ENCODE measurements at regions not wholly inside any gene's neighbourhood (a gene's known extent, or its start where the extent isn't known, plus 50 kb on each side); places are given as distances from the start of the nearest gene placed in this dataset.
"Not testable (repeated sequence)": the region's sequence is repeated elsewhere in the genome, so short reads cannot be mapped to it uniquely, and the experiment has no call there.

DNA sequence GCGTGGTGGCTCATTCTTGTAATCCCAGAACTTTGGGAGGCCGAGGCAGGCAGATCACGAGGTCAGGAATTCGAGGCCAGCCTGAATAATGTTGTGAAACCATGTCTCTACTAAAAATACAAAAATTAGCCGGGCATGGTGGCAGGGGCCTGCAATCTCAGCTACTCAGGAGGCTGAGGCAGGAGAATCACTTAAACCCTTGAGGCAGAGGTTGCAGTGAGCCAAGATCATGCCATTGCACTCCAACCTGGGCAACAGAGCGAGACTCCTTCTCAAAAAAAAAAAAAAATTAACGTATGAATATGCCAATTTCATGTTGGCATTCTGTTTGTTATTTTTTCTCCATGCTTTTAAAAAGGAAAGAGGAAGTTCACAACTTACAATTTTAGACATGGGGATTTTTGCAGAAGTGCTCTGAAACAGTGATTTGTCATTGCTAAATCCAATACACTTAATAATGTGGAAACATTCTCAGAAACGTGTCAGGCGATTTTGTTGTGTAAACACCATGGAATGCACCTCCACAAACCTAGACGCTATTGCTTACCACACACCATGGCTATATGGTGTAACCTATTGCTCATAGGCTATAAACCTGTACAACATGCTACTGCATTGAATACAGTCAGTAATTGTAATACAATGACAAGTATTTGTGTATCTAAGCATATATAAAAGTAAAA lies 115.9 kb upstream of the PCDH20 start:
- Histone ChIP-seq H3K79me2 (ENCODE audit: insufficient read depth, low read length) (no peaks in the 10 kb centered on the region), H3K4me3 (ENCODE audit: low read length, poor library complexity, severe bottlenecking) (no peak overlapping the region), H2AFZ (ENCODE audit: low read length) (no peak overlapping the region), H3K27me3 (ENCODE audit: insufficient read depth, low read length, poor library complexity, severe bottlenecking) (no peaks in the 10 kb centered on the region), H3K9ac (ENCODE audit: low read depth, low read length, poor library complexity, severe bottlenecking) (no peak overlapping the region), H4K20me1 (ENCODE audit: insufficient read depth, low read length, poor library complexity, severe bottlenecking) (no peaks in the 10 kb centered on the region), H3K4me2 (ENCODE audit: low read depth, low read length, poor library complexity, severe bottlenecking) (no peak overlapping the region), H3K9me2 (replicated peaks; ENCODE audit: low read depth, low read length) (no peaks in the 10 kb centered on the region), H3K36me3 (ENCODE audit: insufficient read depth, low read length) (no peaks in the 10 kb centered on the region), H3K9me3 (ENCODE audit: insufficient read depth, low read depth, low read length) (no peaks in the 10 kb centered on the region), H3K4me1 (ENCODE audit: insufficient read depth, low read length, poor library complexity, severe bottlenecking) (no peaks in the 10 kb centered on the region), H3F3A (ENCODE audit: low read depth) (no peaks in the 10 kb centered on the region)
- TF ChIP-seq EZH2phosphoT487 (IDR thresholded peaks at IDR 0.05; ENCODE audit: borderline replicate concordance): no peak
- TF ChIP-seq, protein P1, sequence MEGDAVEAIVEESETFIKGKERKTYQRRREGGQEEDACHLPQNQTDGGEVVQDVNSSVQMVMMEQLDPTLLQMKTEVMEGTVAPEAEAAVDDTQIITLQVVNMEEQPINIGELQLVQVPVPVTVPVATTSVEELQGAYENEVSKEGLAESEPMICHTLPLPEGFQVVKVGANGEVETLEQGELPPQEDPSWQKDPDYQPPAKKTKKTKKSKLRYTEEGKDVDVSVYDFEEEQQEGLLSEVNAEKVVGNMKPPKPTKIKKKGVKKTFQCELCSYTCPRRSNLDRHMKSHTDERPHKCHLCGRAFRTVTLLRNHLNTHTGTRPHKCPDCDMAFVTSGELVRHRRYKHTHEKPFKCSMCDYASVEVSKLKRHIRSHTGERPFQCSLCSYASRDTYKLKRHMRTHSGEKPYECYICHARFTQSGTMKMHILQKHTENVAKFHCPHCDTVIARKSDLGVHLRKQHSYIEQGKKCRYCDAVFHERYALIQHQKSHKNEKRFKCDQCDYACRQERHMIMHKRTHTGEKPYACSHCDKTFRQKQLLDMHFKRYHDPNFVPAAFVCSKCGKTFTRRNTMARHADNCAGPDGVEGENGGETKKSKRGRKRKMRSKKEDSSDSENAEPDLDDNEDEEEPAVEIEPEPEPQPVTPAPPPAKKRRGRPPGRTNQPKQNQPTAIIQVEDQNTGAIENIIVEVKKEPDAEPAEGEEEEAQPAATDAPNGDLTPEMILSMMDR (conservative IDR thresholded peaks at IDR 0.05; ENCODE audit: low read length): no peak

DNA sequence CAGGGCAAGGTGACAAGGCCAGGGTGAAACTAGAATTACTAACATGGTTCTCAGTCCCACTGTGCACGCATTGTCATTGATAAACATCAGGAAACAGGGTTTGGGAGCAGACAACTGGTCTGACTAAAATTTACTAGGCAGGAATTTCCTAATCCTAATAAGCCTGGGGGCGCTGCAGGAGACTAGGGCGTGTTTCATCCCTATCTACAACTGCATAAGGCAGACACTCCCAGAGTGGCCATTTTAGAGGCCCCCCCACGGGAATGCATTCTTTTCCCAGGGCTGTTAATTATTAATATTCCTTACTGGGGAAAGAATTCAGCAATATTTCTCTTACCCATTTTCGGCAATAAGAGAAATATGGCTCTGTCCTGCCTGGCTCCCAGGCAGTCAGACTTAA lies 103.6 kb upstream of the PCDH20 start:
- H3K36me3 ChIP-seq (ENCODE audit: insufficient read depth, low read length); H3K9me3 ChIP-seq (ENCODE audit: insufficient read depth, low read depth, low read length); H3K4me2 ChIP-seq (ENCODE audit: low read depth, low read length, poor library complexity, severe bottlenecking); H2AFZ ChIP-seq (ENCODE audit: low read length); H3K9me2 ChIP-seq (replicated peaks; ENCODE audit: low read depth, low read length); H3K4me3 ChIP-seq (ENCODE audit: low read length, poor library complexity, severe bottlenecking); H3K9ac ChIP-seq (ENCODE audit: low read depth, low read length, poor library complexity, severe bottlenecking); H3F3A ChIP-seq (ENCODE audit: low read depth); H4K20me1 ChIP-seq (ENCODE audit: insufficient read depth, low read length, poor library complexity, severe bottlenecking); H3K79me2 ChIP-seq (ENCODE audit: insufficient read depth, low read length); H3K4me1 ChIP-seq (ENCODE audit: insufficient read depth, low read length, poor library complexity, severe bottlenecking); H3K27me3 ChIP-seq (ENCODE audit: insufficient read depth, low read length, poor library complexity, severe bottlenecking): not testable (repeated sequence)

DNA sequence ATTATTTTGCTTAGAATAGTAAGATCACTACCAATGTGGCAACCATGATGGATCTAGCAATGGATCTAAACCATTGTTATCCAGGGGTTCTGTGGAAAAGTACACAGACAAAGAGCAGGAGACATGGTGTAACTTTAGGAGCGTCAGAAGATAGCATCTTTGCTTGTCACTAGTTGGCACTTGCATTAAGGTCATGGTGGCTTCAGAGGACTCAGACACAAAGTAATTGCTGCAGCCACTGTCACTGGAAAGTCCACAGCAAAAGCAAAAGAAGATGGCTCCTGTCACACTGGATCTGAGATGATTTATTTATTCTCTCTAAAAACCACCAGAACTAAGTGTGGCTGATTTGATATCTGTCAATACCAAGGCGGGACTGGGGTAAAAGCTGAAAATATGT lies 93.3 kb upstream of the PCDH20 start:
- Histone ChIP-seq H2AFZ (ENCODE audit: low read length) (no peak overlapping the region), H3K4me2 (ENCODE audit: low read depth, low read length, poor library complexity, severe bottlenecking) (no peak overlapping the region), H3K4me1 (ENCODE audit: insufficient read depth, low read length, poor library complexity, severe bottlenecking) (no peaks in the 10 kb centered on the region), H4K20me1 (ENCODE audit: insufficient read depth, low read length, poor library complexity, severe bottlenecking) (no peaks in the 10 kb centered on the region), H3K79me2 (ENCODE audit: insufficient read depth, low read length) (no peaks in the 10 kb centered on the region), H3K36me3 (ENCODE audit: insufficient read depth, low read length) (no peaks in the 10 kb centered on the region), H3K9me2 (replicated peaks; ENCODE audit: low read depth, low read length) (no peaks in the 10 kb centered on the region), H3K27me3 (ENCODE audit: insufficient read depth, low read length, poor library complexity, severe bottlenecking) (no peaks in the 10 kb centered on the region), H3K9me3 (ENCODE audit: insufficient read depth, low read depth, low read length) (no peaks in the 10 kb centered on the region), H3K4me3 (ENCODE audit: low read length, poor library complexity, severe bottlenecking) (no peak overlapping the region), H3K9ac (ENCODE audit: low read depth, low read length, poor library complexity, severe bottlenecking) (no peak overlapping the region), H3F3A (ENCODE audit: low read depth) (no peaks in the 10 kb centered on the region)
- no peak for TF ChIP-seq EZH2phosphoT487 (IDR thresholded peaks at IDR 0.05; ENCODE audit: borderline replicate concordance)
- TF ChIP-seq, protein P1 (conservative IDR thresholded peaks at IDR 0.05; ENCODE audit: low read length): no peak

DNA sequence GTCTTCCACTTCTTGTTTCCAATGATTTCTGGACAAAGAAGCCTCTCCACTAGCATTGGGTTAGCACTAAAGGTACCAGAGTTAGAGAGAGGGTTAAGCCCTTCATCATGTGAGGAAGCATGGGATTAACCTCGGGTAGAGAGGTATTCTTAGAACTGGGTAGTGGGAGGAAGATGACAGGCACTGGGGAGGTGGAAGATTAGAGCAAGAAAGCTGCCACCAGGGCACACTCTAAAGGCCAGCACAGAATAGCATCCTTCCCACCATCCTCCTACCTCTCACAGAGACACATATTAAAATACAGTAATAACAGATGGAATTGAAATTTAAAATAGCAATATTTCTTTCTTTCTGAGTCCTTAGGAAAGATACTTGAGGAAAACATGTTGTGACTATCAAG lies 84.5 kb upstream of the PCDH20 start:
- Histone ChIP-seq H3K4me1 (ENCODE audit: insufficient read depth, low read length, poor library complexity, severe bottlenecking) (no peaks in the 10 kb centered on the region), H3K4me3 (ENCODE audit: low read length, poor library complexity, severe bottlenecking) (no peak overlapping the region), H3K36me3 (ENCODE audit: insufficient read depth, low read length) (no peaks in the 10 kb centered on the region), H3K27me3 (ENCODE audit: insufficient read depth, low read length, poor library complexity, severe bottlenecking) (no peaks in the 10 kb centered on the region), H3K9me3 (ENCODE audit: insufficient read depth, low read depth, low read length) (no peaks in the 10 kb centered on the region), H3F3A (ENCODE audit: low read depth) (no peaks in the 10 kb centered on the region), H3K9ac (ENCODE audit: low read depth, low read length, poor library complexity, severe bottlenecking) (no peak overlapping the region), H4K20me1 (ENCODE audit: insufficient read depth, low read length, poor library complexity, severe bottlenecking) (no peaks in the 10 kb centered on the region), H3K4me2 (ENCODE audit: low read depth, low read length, poor library complexity, severe bottlenecking) (no peak overlapping the region), H3K9me2 (replicated peaks; ENCODE audit: low read depth, low read length) (no peaks in the 10 kb centered on the region), H2AFZ (ENCODE audit: low read length) (no peak overlapping the region), H3K79me2 (ENCODE audit: insufficient read depth, low read length) (no peaks in the 10 kb centered on the region)
- TF ChIP-seq, protein P1 (conservative IDR thresholded peaks at IDR 0.05; ENCODE audit: low read length): no peak
- TF ChIP-seq EZH2phosphoT487 (IDR thresholded peaks at IDR 0.05; ENCODE audit: borderline replicate concordance): no peak

Measured in Loucy (cell line).